ENCODE measurements at regions not wholly inside any gene's neighbourhood (a gene's known extent, or its start where the extent isn't known, plus 50 kb on each side); places are given as distances from the start of the nearest gene placed in this dataset.

DNA sequence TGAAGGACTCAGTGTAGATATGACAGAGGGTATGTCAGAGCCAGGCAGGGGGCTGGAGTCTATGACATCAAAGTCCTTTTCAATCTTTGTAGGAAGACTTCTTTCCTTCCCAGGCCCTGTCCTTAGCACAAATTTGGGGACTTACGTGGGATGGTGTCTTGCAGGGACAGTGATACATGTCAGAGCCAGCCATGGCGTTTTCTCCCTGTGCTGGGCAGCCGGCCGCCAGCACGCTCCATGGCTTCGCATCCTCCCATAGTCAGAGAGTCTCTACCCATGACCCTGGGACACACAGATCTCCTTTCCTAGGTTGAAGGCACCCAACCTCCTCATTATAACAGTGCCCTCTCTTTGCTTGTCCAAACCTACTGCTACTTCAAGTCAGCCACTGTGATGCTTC, 156.9 kb upstream of the MYCN start:
- H3K4me1 ChIP-seq, result no peaks in the 10 kb centered on the region
- DNase-seq (peak in 1 of 2 donors; percentile 56), ATAC-seq (ENCODE audit: low FRiP score in 2 of 2) (no peak)
- H3K36me3 ChIP-seq, result no peaks in the 10 kb centered on the region
- H3K27me3 ChIP-seq, result no peaks in the 10 kb centered on the region
- TF ChIP-seq, protein P1, sequence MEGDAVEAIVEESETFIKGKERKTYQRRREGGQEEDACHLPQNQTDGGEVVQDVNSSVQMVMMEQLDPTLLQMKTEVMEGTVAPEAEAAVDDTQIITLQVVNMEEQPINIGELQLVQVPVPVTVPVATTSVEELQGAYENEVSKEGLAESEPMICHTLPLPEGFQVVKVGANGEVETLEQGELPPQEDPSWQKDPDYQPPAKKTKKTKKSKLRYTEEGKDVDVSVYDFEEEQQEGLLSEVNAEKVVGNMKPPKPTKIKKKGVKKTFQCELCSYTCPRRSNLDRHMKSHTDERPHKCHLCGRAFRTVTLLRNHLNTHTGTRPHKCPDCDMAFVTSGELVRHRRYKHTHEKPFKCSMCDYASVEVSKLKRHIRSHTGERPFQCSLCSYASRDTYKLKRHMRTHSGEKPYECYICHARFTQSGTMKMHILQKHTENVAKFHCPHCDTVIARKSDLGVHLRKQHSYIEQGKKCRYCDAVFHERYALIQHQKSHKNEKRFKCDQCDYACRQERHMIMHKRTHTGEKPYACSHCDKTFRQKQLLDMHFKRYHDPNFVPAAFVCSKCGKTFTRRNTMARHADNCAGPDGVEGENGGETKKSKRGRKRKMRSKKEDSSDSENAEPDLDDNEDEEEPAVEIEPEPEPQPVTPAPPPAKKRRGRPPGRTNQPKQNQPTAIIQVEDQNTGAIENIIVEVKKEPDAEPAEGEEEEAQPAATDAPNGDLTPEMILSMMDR (IDR thresholded peaks at IDR 0.05), result no peak
- TF ChIP-seq EP300 (IDR thresholded peaks at IDR 0.05) (no peak), POLR2A (IDR thresholded peaks at IDR 0.05) (no peak), POLR2AphosphoS5 (IDR thresholded peaks at IDR 0.05) (no peak)
- 92 to 94% methylated on average over 6 of the region's 6 CpGs for WGBS, 2 donors
- H3K4me3 ChIP-seq, result no peak overlapping the region
- no peak overlapping the region for H3K27ac ChIP-seq
- H3K9me3 ChIP-seq, result no peaks in the 10 kb centered on the region

DNA sequence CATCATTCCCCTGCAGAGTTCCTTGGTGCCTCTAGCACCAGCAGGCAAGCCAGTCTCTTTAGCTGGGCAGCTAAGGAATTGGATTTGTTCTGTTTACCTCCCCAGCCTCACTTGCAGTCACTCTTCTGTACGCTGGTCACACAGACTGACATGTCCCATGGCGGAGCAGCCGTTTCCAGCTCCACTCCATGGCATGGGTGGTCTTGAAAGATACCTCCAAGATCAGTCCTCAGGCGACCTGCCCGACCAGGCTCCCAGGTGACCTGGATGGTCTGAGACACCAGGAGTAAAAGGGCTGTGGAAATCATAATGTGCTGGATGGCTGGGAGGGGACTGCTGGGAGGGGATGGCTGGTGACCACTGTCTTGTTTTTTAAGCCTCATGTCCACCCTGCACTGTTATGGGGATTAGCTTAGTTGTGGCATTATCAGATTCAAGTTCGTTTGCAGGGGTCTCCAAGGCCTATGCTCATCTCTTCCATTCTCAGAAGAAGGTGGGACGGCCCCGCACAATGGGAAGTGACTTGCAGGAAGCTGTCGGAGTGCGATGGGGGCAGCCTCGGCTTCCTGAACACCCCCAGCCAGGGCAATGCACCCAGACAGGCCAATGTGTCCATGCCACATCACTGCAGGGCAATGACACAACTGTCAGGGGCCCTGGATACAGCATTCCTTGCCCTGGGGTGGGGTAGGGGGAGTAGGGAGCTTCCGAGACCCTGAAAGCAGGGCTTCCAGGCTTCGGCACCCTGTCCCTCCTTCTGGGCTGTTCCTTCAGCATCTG, 156.1 kb upstream of the MYCN start:
- H3K36me3 ChIP-seq, result no peaks in the 10 kb centered on the region
- H3K4me1 ChIP-seq, result no peaks in the 10 kb centered on the region
- H3K9me3 ChIP-seq, result no peaks in the 10 kb centered on the region
- 87 to 88% methylated on average over 10 to 13 of the region's 13 CpGs for WGBS, 2 donors
- no peak overlapping the region for H3K4me3 ChIP-seq
- no peak overlapping the region for H3K27ac ChIP-seq
- DNase-seq (no peak), ATAC-seq (ENCODE audit: low FRiP score in 2 of 2) (no peak)
- no peaks in the 10 kb centered on the region for H3K27me3 ChIP-seq
- TF ChIP-seq, protein P1 (IDR thresholded peaks at IDR 0.05), result no peak
- TF ChIP-seq EP300 (IDR thresholded peaks at IDR 0.05) (no peak), POLR2AphosphoS5 (IDR thresholded peaks at IDR 0.05) (no peak), POLR2A (IDR thresholded peaks at IDR 0.05) (no peak)

DNA sequence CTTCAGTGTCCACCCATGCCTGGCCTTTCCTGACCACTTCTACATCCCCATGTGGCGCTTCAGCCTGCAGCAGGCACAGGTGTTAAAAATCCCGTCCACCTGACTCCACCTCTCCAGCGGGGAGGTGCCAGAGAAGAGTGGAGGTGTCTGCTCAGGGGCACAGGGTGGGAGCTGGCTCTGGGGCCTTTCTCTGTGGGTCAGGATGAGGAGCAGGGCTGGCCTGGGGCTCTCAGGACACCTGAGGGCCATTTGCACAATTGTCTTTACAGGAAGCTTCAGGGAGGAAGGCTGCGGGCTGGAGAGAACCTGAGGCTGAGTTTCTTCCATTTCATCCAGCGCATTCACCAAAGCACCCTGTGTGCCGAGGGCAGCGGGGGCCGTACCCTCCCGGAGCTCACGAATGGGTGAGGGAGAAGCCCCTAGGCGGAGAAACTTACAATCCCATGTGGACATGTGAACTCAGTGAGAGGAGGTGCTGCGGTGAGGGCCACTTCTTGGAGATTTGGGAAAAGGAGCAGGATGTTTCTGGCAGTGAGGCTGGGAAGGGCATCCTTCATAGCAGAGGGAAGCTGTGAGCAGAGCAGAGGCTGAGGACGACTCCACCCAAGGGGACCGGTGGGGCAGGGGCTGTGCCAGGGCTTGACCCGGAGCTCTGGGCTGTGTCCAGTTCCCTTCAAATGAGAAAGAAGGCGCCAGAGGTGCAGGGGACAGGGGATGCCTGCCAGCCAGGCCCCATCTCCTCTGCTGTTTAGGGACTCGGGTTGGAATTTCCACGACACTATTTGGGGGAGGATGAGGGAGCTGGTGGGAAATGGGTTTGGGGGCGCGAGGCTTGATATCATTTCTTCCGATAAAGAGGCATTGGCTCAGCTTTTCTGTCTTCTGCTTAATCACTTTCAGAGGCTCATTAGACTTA, 155.2 kb upstream of the MYCN start:
- no peaks in the 10 kb centered on the region for H3K36me3 ChIP-seq
- no peak overlapping the region for H3K4me3 ChIP-seq
- TF ChIP-seq POLR2AphosphoS5 (IDR thresholded peaks at IDR 0.05) (no peak), EP300 (IDR thresholded peaks at IDR 0.05) (no peak), POLR2A (IDR thresholded peaks at IDR 0.05) (no peak)
- TF ChIP-seq, protein P1 (IDR thresholded peaks at IDR 0.05), result no peak
- peak in 1 of 2 donors; percentile 45 for DNase-seq
- no peaks in the 10 kb centered on the region for H3K9me3 ChIP-seq
- no peaks in the 10 kb centered on the region for H3K27me3 ChIP-seq
- 90 to 91% methylated on average over 21 of the region's 21 CpGs for WGBS, 2 donors
- H3K27ac ChIP-seq, result no peak overlapping the region
- no peaks in the 10 kb centered on the region for H3K4me1 ChIP-seq
- ATAC-seq (ENCODE audit: low FRiP score in 2 of 2), result no peak

DNA sequence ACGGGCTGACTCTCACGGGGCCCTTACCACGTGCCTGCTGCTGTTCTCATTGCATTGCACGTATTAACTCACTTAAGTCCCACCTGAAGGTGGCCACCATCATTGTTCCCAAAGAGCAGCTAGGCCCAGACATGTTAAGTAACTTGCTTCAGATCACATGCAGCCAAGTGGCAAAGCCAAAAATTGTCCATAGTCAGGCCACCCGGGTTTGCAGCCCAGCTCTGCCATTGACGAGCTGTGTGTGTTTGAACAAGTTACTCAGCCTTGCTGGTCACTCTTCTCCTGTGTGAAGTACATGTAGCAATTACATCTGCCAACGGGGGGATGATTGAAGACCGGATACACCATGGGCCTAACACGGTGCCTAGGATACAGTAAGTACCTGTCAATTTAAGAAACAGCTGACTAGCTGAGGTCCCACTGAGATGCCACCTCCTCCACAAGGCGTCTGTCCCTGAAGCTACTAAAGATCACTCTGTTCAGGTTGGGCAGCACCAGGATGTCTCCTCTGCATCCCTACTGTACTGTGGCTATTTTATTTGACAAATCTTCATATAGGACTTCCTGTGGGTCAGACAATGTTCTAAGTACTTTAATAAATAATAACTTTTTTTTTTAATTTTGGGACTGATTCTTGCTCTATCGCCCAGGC, 154.2 kb upstream of the MYCN start:
- Histone ChIP-seq H3K27ac (no peak overlapping the region), H3K4me1 (no peaks in the 10 kb centered on the region), H3K9me3 (no peaks in the 10 kb centered on the region), H3K36me3 (no peaks in the 10 kb centered on the region), H3K4me3 (no peak overlapping the region), H3K27me3 (no peaks in the 10 kb centered on the region)
- TF ChIP-seq POLR2A (IDR thresholded peaks at IDR 0.05), result no peak
- TF ChIP-seq EP300 (IDR thresholded peaks at IDR 0.05), result no peak
- TF ChIP-seq, protein P1 (IDR thresholded peaks at IDR 0.05), result no peak
- no peak for TF ChIP-seq POLR2AphosphoS5 (IDR thresholded peaks at IDR 0.05)
- DNase-seq (no peak), ATAC-seq (ENCODE audit: low FRiP score in 2 of 2) (no peak)
- WGBS, 2 donors, result 80 to 92% methylated on average over 10 to 11 of the region's 11 CpGs
